ENCODE measurements at regions not wholly inside any gene's neighbourhood (a gene's known extent, or its start where the extent isn't known, plus 50 kb on each side); places are given as distances from the start of the nearest gene placed in this dataset.

DNA sequence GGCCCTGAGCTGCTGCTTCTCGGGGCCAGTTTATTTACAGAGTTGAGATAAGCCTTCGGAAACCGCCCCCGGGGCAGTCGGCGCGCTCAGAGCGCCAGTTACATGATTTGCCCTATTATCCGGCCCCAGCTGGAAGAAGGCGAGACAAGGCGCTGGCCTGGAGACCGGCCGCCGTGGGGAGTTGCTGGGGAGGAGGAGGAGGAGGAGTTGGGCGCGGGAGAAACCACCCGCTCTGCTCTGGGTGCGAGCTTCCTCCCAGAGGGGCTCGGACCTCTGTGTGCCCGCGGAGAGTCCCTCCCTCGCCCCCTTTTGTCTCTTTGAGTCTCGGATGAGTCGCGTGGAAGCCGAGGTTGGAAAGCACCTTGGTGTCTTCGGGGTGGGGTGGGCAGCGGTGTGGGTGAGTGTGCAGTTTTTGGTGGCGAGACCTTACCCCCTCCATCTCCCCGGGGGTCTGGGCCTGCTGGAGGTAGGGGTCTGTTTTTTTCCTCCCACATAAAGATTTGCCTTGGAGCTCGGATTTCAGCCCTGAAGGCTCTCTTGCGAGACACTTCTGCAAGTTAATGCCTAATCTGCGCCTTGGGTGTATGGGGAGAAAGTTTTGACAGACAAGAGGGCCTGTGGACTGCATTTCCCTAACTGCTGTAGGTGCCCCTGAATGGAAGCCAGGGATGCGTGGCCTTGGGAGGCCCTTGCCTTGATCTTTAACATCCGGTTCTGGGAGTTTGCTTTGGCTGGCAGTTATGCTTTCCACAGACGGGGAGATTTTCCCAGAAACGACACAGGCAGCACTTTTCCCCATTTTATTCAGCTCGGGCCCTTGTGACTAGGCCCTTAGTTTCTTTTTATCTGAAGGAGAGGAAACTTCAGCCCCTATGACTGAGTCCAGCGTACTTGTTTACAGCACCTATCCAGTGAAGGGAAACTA is 80.0 kb downstream of the NDUFS5 start:
- TF ChIP-seq, protein P1, sequence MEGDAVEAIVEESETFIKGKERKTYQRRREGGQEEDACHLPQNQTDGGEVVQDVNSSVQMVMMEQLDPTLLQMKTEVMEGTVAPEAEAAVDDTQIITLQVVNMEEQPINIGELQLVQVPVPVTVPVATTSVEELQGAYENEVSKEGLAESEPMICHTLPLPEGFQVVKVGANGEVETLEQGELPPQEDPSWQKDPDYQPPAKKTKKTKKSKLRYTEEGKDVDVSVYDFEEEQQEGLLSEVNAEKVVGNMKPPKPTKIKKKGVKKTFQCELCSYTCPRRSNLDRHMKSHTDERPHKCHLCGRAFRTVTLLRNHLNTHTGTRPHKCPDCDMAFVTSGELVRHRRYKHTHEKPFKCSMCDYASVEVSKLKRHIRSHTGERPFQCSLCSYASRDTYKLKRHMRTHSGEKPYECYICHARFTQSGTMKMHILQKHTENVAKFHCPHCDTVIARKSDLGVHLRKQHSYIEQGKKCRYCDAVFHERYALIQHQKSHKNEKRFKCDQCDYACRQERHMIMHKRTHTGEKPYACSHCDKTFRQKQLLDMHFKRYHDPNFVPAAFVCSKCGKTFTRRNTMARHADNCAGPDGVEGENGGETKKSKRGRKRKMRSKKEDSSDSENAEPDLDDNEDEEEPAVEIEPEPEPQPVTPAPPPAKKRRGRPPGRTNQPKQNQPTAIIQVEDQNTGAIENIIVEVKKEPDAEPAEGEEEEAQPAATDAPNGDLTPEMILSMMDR (IDR thresholded peaks at IDR 0.05), result no peak
- peak; percentile 75 for TF ChIP-seq POLR2A (IDR thresholded peaks at IDR 0.05)

All from right lobe of liver (tissue), 4 donors.